ENCODE measurements at regions not wholly inside any gene's neighbourhood (a gene's known extent, or its start where the extent isn't known, plus 50 kb on each side); places are given as distances from the start of the nearest gene placed in this dataset.

DNA sequence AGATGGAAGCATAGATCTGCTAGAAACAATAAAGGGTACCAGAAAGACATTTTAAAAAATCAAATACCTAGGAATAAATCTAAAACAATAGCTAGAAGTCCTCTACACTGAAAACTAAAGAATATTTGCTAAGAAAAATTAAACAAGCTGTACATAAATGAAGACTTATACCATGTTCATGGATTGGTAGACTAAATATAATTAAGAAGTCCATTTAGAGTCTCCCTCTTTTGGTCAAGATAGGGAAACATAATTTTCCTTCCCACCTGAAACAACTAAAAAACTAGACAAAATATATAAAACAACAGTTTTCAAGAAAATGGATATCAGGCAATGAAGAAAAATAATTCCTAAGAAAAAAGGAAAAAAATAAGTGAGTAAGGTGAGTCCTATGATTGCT lies 120.0 kb upstream of the TAB2 start:
- no peak for TF ChIP-seq EZH2 (IDR thresholded peaks at IDR 0.05)
- TF ChIP-seq CTCF (IDR thresholded peaks at IDR 0.05), result no peak
- TF ChIP-seq EZH2phosphoT487 (IDR thresholded peaks at IDR 0.05), result no peak
- H3K36me3 Mint-ChIP-seq, result peaks cover 3% of the 10 kb centered on the region
- H3K27ac ChIP-seq, result no peak overlapping the region
- no peaks in the 10 kb centered on the region for H3K36me3 ChIP-seq
- no peak overlapping the region for H2AFZ ChIP-seq (replicated peaks)
- H3K9ac ChIP-seq, result no peak overlapping the region
- peaks cover 20% of the 10 kb centered on the region for H3K9me3 Mint-ChIP-seq
- H3K9me3 ChIP-seq (ENCODE audit: low read depth), result no peaks in the 10 kb centered on the region
- no peak for DNase-seq (ENCODE audit: low spot score)
- no peaks in the 10 kb centered on the region for H3K27me3 ChIP-seq
- H3K27me3 Mint-ChIP-seq (ENCODE audit: insufficient read depth, low read depth), result peaks cover 3% of the 10 kb centered on the region
- no peaks in the 10 kb centered on the region for H4K20me1 ChIP-seq (ENCODE audit: low read depth)
- no peaks in the 10 kb centered on the region for H3K79me2 ChIP-seq (ENCODE audit: low read depth)
- H3F3A ChIP-seq (ENCODE audit: low read depth), result peaks cover 17% of the 10 kb centered on the region
- peaks cover 13% of the 10 kb centered on the region for H3K4me1 Mint-ChIP-seq
- no peak overlapping the region for H3K27ac Mint-ChIP-seq
- peaks cover 15% of the 10 kb centered on the region for H3K4me1 ChIP-seq
- no peak overlapping the region for H3K4me3 ChIP-seq
- no peak overlapping the region for H3K4me3 Mint-ChIP-seq
- H3K4me2 ChIP-seq, result no peak overlapping the region

DNA sequence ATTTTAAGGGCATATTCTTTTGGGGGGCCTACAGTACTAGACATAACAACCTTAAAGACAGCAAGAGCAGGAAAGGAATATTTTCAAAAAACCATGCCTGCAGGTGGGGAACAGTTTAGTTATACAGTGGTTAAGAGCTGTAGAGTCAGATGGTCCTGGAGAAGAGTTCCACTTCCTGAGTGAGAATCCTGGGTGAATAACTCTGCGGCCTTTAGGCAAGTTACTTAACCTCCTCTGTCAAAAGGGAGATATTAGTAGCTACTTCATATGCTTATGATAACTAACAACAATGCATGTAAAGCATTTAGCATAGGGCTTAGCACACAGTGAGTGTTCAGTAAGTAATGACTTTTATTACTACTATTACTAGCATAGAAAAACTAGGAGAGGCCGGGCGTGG lies 119.2 kb upstream of the TAB2 start:
- Histone ChIP-seq H3K36me3 (no peaks in the 10 kb centered on the region), H3K4me2 (no peak overlapping the region), H3K4me3 (no peak overlapping the region), H4K20me1 (ENCODE audit: low read depth) (no peaks in the 10 kb centered on the region), H3K9me3 (ENCODE audit: low read depth) (no peaks in the 10 kb centered on the region), H3K4me1 (peaks cover 23% of the 10 kb centered on the region), H3K79me2 (ENCODE audit: low read depth) (no peaks in the 10 kb centered on the region), H2AFZ (replicated peaks) (no peak overlapping the region), H3K9ac (no peak overlapping the region), H3K27ac (no peak overlapping the region), H3F3A (ENCODE audit: low read depth) (peaks cover 25% of the 10 kb centered on the region), H3K27me3 (no peaks in the 10 kb centered on the region)
- TF ChIP-seq CTCF (IDR thresholded peaks at IDR 0.05), result no peak
- TF ChIP-seq EZH2phosphoT487 (IDR thresholded peaks at IDR 0.05), result no peak
- TF ChIP-seq EZH2 (IDR thresholded peaks at IDR 0.05), result no peak
- H3K27ac Mint-ChIP-seq, result no peak overlapping the region
- H3K9me3 Mint-ChIP-seq, result peaks cover 21% of the 10 kb centered on the region
- H3K27me3 Mint-ChIP-seq (ENCODE audit: insufficient read depth, low read depth), result peaks cover 3% of the 10 kb centered on the region
- H3K36me3 Mint-ChIP-seq, result peaks cover 3% of the 10 kb centered on the region
- peaks cover 19% of the 10 kb centered on the region for H3K4me1 Mint-ChIP-seq
- H3K4me3 Mint-ChIP-seq, result no peak overlapping the region
- no peak for DNase-seq (ENCODE audit: low spot score)

DNA sequence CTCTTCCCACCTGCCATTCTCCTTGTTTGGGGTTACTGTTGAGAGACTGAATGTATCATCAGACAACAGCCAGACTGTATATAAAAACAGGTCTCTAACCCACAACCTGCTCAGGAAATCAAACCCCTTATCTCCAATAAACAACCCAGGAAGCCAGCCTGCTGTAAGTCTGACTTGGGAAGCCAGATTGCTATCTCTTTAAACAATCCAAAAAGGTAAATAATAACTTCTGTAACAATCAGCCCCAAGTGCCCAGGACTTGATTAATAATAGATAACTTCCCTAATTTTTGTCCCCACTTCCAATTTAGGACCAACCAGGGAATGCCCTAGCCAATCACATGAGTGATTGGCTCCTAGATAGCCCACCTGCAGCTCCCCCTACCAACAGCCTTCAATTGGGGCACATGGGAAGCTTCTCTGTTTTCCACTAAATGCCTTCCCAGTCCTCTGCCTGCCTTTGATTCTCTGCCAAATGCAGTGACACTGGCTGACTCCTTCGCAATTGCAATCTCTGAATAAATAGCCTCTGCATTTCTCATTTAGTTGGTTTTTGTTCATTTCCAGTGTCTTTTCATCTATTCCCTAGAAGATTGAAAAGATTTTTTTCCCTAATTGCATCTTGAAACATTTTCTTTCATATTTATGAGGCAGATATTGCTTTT lies 117.1 kb upstream of the TAB2 start:
- H3K36me3 ChIP-seq, result no peaks in the 10 kb centered on the region
- no peak overlapping the region for H3K4me2 ChIP-seq
- peaks cover 28% of the 10 kb centered on the region for H3K4me1 ChIP-seq
- TF ChIP-seq EZH2 (IDR thresholded peaks at IDR 0.05) (no peak), CTCF (IDR thresholded peaks at IDR 0.05) (no peak), EZH2phosphoT487 (IDR thresholded peaks at IDR 0.05) (no peak)
- Mint-ChIP-seq H3K27ac (no peak overlapping the region), H3K36me3 (peaks cover 3% of the 10 kb centered on the region), H3K27me3 (ENCODE audit: insufficient read depth, low read depth) (no peaks in the 10 kb centered on the region), H3K4me1 (peaks cover 21% of the 10 kb centered on the region), H3K9me3 (peaks cover 21% of the 10 kb centered on the region), H3K4me3 (no peak overlapping the region)
- no peaks in the 10 kb centered on the region for H3K27me3 ChIP-seq
- H3K4me3 ChIP-seq, result no peak overlapping the region
- no peak overlapping the region for H2AFZ ChIP-seq (replicated peaks)
- no peak overlapping the region for H3K9ac ChIP-seq
- no peaks in the 10 kb centered on the region for H3K79me2 ChIP-seq (ENCODE audit: low read depth)
- H3F3A ChIP-seq (ENCODE audit: low read depth), result peaks cover 29% of the 10 kb centered on the region
- no peaks in the 10 kb centered on the region for H4K20me1 ChIP-seq (ENCODE audit: low read depth)
- DNase-seq (ENCODE audit: low spot score), result no peak
- no peak overlapping the region for H3K27ac ChIP-seq
- H3K9me3 ChIP-seq (ENCODE audit: low read depth), result no peaks in the 10 kb centered on the region
